Glutamatergic neuron (in vitro differentiated cells): ENCODE measurements at regions not wholly inside any gene's neighbourhood (a gene's known extent, or its start where the extent isn't known, plus 50 kb on each side); places are given as distances from the start of the nearest gene placed in this dataset.

Source experiments
- DNase-seq: peaks from one replicate; pipeline ENCODE4 v3.0.0; 2022
- H3K27ac Mint-ChIP-seq: one replicate; pipeline ENCODE4 v1.8.0; 2020; ENCODE audit warnings: mild to moderate bottlenecking, mixed read lengths, inconsistent platforms; ENCODE audit not compliant: unreplicated experiment
- H3K27me3 Mint-ChIP-seq: one replicate; pipeline ENCODE4 v1.8.0; 2020; ENCODE audit warnings: mild to moderate bottlenecking, moderate library complexity, mixed read lengths, inconsistent platforms; ENCODE audit not compliant: unreplicated experiment
- H3K36me3 Mint-ChIP-seq: one replicate; pipeline ENCODE4 v1.8.0; 2020; ENCODE audit warnings: mild to moderate bottlenecking, mixed read lengths, inconsistent platforms; ENCODE audit not compliant: unreplicated experiment
- H3K4me1 Mint-ChIP-seq: one replicate; pipeline ENCODE4 v1.8.0; 2020; ENCODE audit warnings: mild to moderate bottlenecking, low read depth, mixed read lengths, inconsistent platforms; ENCODE audit not compliant: unreplicated experiment
- H3K4me3 Mint-ChIP-seq: one replicate; pipeline ENCODE4 v1.8.0; 2020; ENCODE audit warnings: mild to moderate bottlenecking, mixed read lengths, inconsistent platforms; ENCODE audit not compliant: unreplicated experiment
- H3K9me3 Mint-ChIP-seq: one replicate; pipeline ENCODE4 v1.8.0; 2020; ENCODE audit warnings: mild to moderate bottlenecking, moderate library complexity, mixed read lengths, inconsistent platforms; ENCODE audit not compliant: unreplicated experiment
- CTCF ChIP-seq: fragments of 200-600 bp; sonication (generic); IDR thresholded peaks from one replicate; pipeline ENCODE4 v1.5.0; 2021; ENCODE audit not compliant: partially characterized antibody, unreplicated experiment

- TF ChIP-seq CTCF: no peak
- H3K36me3 Mint-ChIP-seq: no peaks in the 10 kb centered on the region
- no peak overlapping the region for H3K4me3 Mint-ChIP-seq
- no peak for DNase-seq
- H3K27me3 Mint-ChIP-seq: no peaks in the 10 kb centered on the region
- H3K27ac Mint-ChIP-seq: no peak overlapping the region
- H3K4me1 Mint-ChIP-seq: no peaks in the 10 kb centered on the region
- no peaks in the 10 kb centered on the region for H3K9me3 Mint-ChIP-seq
Observed at GRCh38 chr2:13252615-13253014, 535.9 kb downstream of the TRIB2 start.

- no peaks in the 10 kb centered on the region for H3K36me3 Mint-ChIP-seq
- no peaks in the 10 kb centered on the region for H3K4me1 Mint-ChIP-seq
- H3K4me3 Mint-ChIP-seq: no peak overlapping the region
- no peak for TF ChIP-seq CTCF
- no peak overlapping the region for H3K27ac Mint-ChIP-seq
- no peaks in the 10 kb centered on the region for H3K27me3 Mint-ChIP-seq
- DNase-seq: no peak
- H3K9me3 Mint-ChIP-seq: no peaks in the 10 kb centered on the region
Observed at GRCh38 chr2:13255485-13255884, 538.7 kb downstream of the TRIB2 start.

GRCh38 chr2:13260402-13260801, 543.7 kb downstream of the TRIB2 start:
- no peaks in the 10 kb centered on the region for H3K27me3 Mint-ChIP-seq
- H3K36me3 Mint-ChIP-seq: no peaks in the 10 kb centered on the region
- no peak overlapping the region for H3K4me3 Mint-ChIP-seq
- TF ChIP-seq CTCF: no peak
- no peak for DNase-seq
- H3K27ac Mint-ChIP-seq: no peak overlapping the region
- no peaks in the 10 kb centered on the region for H3K4me1 Mint-ChIP-seq
- H3K9me3 Mint-ChIP-seq: peaks cover 2% of the 10 kb centered on the region

- Mint-ChIP-seq H3K9me3 (peaks cover 2% of the 10 kb centered on the region), H3K27ac (no peak overlapping the region), H3K4me3 (no peak overlapping the region), H3K36me3 (no peaks in the 10 kb centered on the region), H3K27me3 (no peaks in the 10 kb centered on the region), H3K4me1 (no peaks in the 10 kb centered on the region)
- no peak for DNase-seq
- TF ChIP-seq CTCF: no peak
Observed at GRCh38 chr2:13266166-13266565, 549.4 kb downstream of the TRIB2 start.

- no peak for TF ChIP-seq CTCF
- H3K9me3 Mint-ChIP-seq: peaks cover 2% of the 10 kb centered on the region
- peaks cover 1% of the 10 kb centered on the region for H3K27me3 Mint-ChIP-seq
- no peak overlapping the region for H3K27ac Mint-ChIP-seq
- H3K4me3 Mint-ChIP-seq: no peak overlapping the region
- DNase-seq: no peak
- no peaks in the 10 kb centered on the region for H3K36me3 Mint-ChIP-seq
- no peaks in the 10 kb centered on the region for H3K4me1 Mint-ChIP-seq
Observed at GRCh38 chr2:13284688-13285087, 568.0 kb downstream of the TRIB2 start.
